Heart left ventricle (tissue), 13 donors: ENCODE measurements at regions not wholly inside any gene's neighbourhood (a gene's known extent, or its start where the extent isn't known, plus 50 kb on each side); places are given as distances from the start of the nearest gene placed in this dataset.

Source experiments
- CTCF ChIP-seq, 12 donors: fragments of 200-600 bp; sonication (generic) in 4 of 12; IDR thresholded peaks; one replicate each; pipeline versions ENCODE4 v1.5.0 to v1.8.0; 2018 to 2022; ENCODE audit warnings: antibody characterized with exemption in 12 of 12, mild to moderate bottlenecking in 5 of 12
- POLR2A ChIP-seq, 2 donors: fragments of 450-650 bp; IDR thresholded peaks; one replicate each; pipeline ENCODE4 v1.6.1; 2017; ENCODE audit warnings: antibody characterized with exemption in 2 of 2, mild to moderate bottlenecking in 2 of 2, moderate library complexity in 2 of 2
- donor health status: ischemic (EF 13 %, LVEDD 7.1; RV severe dilation, severe dysfunction).
- donor health status: DM: no; HTN: yes; CAD: no.
- donor health status: DM: no; HTN: no; CAD: no.
- donor health status: ischemic (EF 25% LVEDD 6.9; RV normal size, moderate dysfunction).
- donor health status: ischemic (EF 25% LVEDD 5.7; RV mildly dilated, moderate dysfunction).
- donor health status: ischemic (EF 35%, LVEDD 5.7; RV mildly dilated, moderate dysfunction).
- donor health status: nonischemic (EF 11% LVEDD 7.7; RV severe dilation, severe dysfunction).
- donor health status: DM: yes; HTN: yes; CAD: no.
- donor health status: PGD.
- donor health status: ischemic (EF 29% LVEDD 5.4; RV normal size, mild dysfunction).
- donor health status: nonischemic (EF 23%, LVEDD 6.1; RV moderate dilation, normal function).

DNA sequence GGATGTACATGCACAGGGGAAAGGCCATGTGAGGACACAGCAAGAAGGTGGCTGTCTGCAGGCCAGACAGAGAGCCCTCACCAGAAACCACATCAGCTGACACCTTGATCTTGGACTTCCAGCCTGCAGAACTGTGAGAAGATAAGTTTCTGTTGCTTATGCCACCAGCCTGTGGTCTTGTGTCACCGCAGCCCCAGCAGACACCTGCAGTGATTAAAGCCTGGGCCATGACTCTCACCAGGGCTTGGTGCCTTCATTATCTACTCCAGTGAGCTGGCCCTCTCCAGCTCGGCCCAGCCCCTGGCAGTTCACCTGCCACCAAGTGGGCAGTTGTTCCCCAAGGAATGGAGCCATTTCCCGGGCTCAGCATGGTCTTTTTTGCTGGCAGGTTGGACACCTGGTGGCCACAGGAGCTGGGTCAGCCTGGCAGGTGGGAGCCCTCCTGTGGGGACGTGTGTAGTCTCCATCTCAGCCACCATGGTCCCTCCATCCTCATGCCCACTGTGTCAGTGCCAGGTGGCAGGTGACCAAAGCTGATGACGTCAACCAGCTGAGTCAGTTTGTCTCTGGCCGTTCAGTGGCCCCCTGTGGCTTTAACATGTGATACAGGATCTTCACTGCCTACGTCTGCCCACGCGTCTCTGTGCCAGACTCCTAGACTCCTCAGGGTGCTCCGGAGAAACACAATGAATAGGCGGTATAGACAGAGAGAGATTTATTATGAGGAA, 99.9 kb upstream of the PPP1R26 start:
- TF ChIP-seq POLR2A (IDR thresholded peaks at IDR 0.05), result no peak
- TF ChIP-seq CTCF (IDR thresholded peaks at IDR 0.05), result no peak
